ENCODE measurements at regions not wholly inside any gene's neighbourhood (a gene's known extent, or its start where the extent isn't known, plus 50 kb on each side); places are given as distances from the start of the nearest gene placed in this dataset.

DNA sequence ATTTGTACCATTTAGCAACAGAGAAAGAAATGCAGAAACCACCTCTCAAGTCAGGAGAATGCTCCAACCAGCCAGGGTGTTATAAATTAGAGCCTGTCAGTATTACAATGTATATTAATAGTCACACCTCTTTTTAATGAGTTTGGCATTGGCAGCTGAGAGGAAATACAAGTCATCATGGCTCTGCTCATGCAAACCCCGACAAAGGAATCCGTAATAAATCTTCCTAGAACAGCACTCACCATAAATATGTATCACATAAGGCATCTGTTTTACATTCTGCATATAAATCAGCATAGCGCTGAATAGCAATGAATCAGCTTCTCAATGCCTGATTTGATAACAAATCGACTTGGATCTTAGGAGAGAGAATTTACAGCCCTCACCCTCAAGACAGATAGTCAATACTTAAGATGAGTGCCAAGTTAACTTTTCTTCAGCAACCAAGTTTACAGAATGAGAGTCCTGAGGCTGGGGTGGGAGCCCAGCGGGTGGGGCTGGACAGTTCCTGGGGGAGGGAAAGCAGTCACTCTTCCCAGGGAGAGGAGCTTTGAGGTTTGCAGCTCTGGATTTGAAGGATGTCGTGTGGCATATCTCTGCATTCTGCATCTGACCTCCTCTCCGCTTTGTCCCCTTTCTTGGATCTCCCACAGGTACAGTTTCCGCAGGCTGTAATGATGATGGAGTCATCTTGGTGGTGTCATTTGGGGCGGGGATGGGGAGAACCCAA, 1034.4 kb upstream of the NR2F2 start:
- no peak overlapping the region for H3K4me3 ChIP-seq (ENCODE audit: low read depth, low read length)
- TF ChIP-seq, protein P1, sequence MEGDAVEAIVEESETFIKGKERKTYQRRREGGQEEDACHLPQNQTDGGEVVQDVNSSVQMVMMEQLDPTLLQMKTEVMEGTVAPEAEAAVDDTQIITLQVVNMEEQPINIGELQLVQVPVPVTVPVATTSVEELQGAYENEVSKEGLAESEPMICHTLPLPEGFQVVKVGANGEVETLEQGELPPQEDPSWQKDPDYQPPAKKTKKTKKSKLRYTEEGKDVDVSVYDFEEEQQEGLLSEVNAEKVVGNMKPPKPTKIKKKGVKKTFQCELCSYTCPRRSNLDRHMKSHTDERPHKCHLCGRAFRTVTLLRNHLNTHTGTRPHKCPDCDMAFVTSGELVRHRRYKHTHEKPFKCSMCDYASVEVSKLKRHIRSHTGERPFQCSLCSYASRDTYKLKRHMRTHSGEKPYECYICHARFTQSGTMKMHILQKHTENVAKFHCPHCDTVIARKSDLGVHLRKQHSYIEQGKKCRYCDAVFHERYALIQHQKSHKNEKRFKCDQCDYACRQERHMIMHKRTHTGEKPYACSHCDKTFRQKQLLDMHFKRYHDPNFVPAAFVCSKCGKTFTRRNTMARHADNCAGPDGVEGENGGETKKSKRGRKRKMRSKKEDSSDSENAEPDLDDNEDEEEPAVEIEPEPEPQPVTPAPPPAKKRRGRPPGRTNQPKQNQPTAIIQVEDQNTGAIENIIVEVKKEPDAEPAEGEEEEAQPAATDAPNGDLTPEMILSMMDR (IDR thresholded peaks at IDR 0.05; ENCODE audit: insufficient read depth, low read length, severe bottlenecking) = no peak
- DNase-seq (ENCODE audit: low read depth) (no peak), FAIRE-seq (no peak)
- H3K27me3 ChIP-seq (ENCODE audit: control insufficient read depth, insufficient read depth, low read length) = no peaks in the 10 kb centered on the region
- H3K36me3 ChIP-seq (ENCODE audit: control insufficient read depth, insufficient read depth, low read length) = no peaks in the 10 kb centered on the region

DNA sequence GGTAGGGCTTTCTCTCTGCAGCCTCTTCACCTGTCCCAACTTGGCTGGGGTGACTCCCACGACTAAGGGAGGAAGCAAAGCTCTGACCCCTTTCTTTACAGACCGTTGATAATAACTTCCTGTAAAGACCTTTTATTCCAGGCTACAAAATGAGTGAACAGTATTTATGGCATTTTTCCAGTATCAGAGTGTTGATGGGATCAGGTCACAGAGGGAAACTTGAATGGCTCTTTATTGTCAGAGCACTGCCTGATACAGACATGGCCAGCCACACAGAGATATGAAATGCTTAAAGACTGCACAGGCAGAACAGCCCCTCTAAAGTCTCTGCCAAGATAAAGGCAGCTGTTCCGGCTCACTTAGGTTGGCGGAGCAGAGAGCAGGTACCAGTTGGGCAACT, 1033.9 kb upstream of the NR2F2 start:
- FAIRE-seq (no peak), DNase-seq (ENCODE audit: low read depth) (no peak)
- Histone ChIP-seq H3K27me3 (ENCODE audit: control insufficient read depth, insufficient read depth, low read length) (no peaks in the 10 kb centered on the region), H3K36me3 (ENCODE audit: control insufficient read depth, insufficient read depth, low read length) (no peaks in the 10 kb centered on the region), H3K4me3 (ENCODE audit: low read depth, low read length) (no peak overlapping the region)
- TF ChIP-seq, protein P1 (IDR thresholded peaks at IDR 0.05; ENCODE audit: insufficient read depth, low read length, severe bottlenecking) = no peak

DNA sequence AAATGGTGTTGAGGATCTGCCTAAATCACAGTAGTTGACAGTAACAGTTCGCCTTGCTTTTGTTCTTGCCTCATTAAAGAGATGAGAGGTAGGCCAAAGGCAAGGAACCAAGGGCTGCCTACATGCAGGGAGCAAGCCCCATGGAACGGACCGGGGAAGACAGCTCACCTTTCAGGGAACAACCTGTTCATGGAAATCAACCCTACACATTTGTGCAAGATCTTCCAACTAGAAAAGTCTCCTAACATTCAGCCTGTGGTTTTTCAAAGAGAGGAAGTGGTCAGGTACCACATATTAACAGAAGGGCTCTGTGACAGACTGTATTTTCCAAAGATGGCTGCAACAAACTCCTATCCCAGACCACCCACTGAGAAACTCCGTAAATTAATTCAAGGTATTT, 1031.8 kb upstream of the NR2F2 start:
- Histone ChIP-seq H3K27me3 (ENCODE audit: control insufficient read depth, insufficient read depth, low read length) (no peaks in the 10 kb centered on the region), H3K36me3 (ENCODE audit: control insufficient read depth, insufficient read depth, low read length) (no peaks in the 10 kb centered on the region), H3K4me3 (ENCODE audit: low read depth, low read length) (no peak overlapping the region)
- DNase-seq (ENCODE audit: low read depth) (no peak), FAIRE-seq (no peak)
- TF ChIP-seq, protein P1 (IDR thresholded peaks at IDR 0.05; ENCODE audit: insufficient read depth, low read length, severe bottlenecking) = no peak

DNA sequence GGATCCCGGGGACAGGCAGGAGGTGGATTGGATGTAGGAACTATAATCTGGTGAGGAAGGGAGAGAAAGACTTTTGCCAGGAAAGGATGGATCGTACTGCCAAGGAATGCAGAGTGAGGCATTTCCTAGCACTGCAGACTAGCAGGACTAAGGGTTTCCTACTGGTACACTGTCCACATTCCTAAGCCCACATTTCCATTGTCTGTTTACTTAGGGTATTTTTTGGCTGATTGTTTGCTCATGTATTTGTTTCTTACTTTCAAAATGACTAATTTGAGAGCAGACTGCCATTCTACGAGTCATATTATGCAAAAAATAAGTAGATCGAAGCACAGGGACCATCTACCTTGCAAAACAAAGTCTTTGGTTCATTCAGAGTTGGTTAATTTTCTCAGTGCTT, 1029.5 kb upstream of the NR2F2 start:
- DNase-seq (ENCODE audit: low read depth) = peak; percentile 58
- Histone ChIP-seq H3K4me3 (ENCODE audit: low read depth, low read length) (no peak overlapping the region), H3K36me3 (ENCODE audit: control insufficient read depth, insufficient read depth, low read length) (no peaks in the 10 kb centered on the region), H3K27me3 (ENCODE audit: control insufficient read depth, insufficient read depth, low read length) (no peaks in the 10 kb centered on the region)
- TF ChIP-seq, protein P1 (IDR thresholded peaks at IDR 0.05; ENCODE audit: insufficient read depth, low read length, severe bottlenecking) = no peak
- peak; percentile 50 for FAIRE-seq

DNA sequence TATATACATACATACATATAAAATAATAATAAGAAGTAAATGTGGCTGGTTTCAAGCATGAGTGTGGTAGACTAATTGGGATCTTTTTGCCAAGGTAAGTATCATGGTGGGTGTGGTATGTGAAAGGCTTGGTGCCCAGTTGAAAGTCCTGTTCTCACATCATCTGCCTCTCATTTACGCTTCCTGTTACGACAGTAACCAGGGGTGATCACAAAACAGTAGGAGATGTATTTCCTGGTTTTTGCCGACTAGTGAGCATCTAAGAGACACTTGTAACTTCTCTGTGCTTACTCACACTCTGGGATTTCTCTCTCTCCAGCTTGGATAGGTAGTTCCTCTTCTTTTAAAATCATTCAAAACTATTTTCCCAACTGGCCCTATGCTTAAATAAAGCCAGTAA, 1028.3 kb upstream of the NR2F2 start:
- H3K27me3 ChIP-seq (ENCODE audit: control insufficient read depth, insufficient read depth, low read length) = no peaks in the 10 kb centered on the region
- no peak overlapping the region for H3K4me3 ChIP-seq (ENCODE audit: low read depth, low read length)
- TF ChIP-seq, protein P1 (IDR thresholded peaks at IDR 0.05; ENCODE audit: insufficient read depth, low read length, severe bottlenecking) = no peak
- no peak for FAIRE-seq
- H3K36me3 ChIP-seq (ENCODE audit: control insufficient read depth, insufficient read depth, low read length) = no peaks in the 10 kb centered on the region
- peak; percentile 22 for DNase-seq (ENCODE audit: low read depth)

DNA sequence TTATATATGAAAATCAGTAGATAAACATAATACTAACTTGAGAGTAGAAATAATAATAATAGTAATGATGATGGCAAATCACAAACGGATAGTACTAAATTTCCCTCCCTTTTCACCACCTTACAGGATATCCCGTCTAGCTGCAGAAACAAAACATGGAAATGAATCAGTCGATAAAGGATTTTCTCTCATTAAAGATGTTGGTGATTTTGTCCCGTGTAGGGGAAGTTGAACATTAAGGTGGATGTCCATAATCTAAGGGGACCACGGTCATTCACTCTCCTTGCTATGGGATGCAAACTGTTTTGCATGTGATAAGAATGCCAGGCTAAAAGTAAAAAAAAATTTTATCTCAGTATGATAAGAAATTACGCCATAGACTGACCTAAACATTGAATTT, 1027.7 kb upstream of the NR2F2 start:
- H3K36me3 ChIP-seq (ENCODE audit: control insufficient read depth, insufficient read depth, low read length) = no peaks in the 10 kb centered on the region
- DNase-seq (ENCODE audit: low read depth) (no peak), FAIRE-seq (no peak)
- TF ChIP-seq, protein P1 (IDR thresholded peaks at IDR 0.05; ENCODE audit: insufficient read depth, low read length, severe bottlenecking) = no peak
- H3K4me3 ChIP-seq (ENCODE audit: low read depth, low read length) = no peak overlapping the region
- no peaks in the 10 kb centered on the region for H3K27me3 ChIP-seq (ENCODE audit: control insufficient read depth, insufficient read depth, low read length)
